Activated B cell treated with CpG ODN at 0.5 μM for 24 hours (primary cell): ENCODE measurements at regions not wholly inside any gene's neighbourhood (a gene's known extent, or its start where the extent isn't known, plus 50 kb on each side); places are given as distances from the start of the nearest gene placed in this dataset.

Experiments
- ATAC-seq: fragments of 200-7000 bp; cut with Tn5 transposase; one replicate; pipeline ENCODE4 v1.10.0; 2021; ENCODE audit warnings: low read depth, mild to moderate bottlenecking, moderate library complexity
- CTCF ChIA-PET: fragments of 350-600 bp; sonication (Branson Sonifier 250); formaldehyde crosslinking; loops from one replicate; lab custom pipeline; 2021; ENCODE audit warnings: antibody characterized with exemption; lab: Charles Lee
- POLR2A ChIA-PET: fragments of 350-600 bp; sonication (Branson Sonifier 250); formaldehyde crosslinking; loops from one replicate; lab custom pipeline; 2021; ENCODE audit warnings: antibody characterized with exemption; lab: Charles Lee
- DNase-seq: peaks from one replicate; pipeline ENCODE4 v3.0.0; 2022
- H3K27ac Mint-ChIP-seq: one replicate; pipeline ENCODE4 v1.8.0; 2020; ENCODE audit warnings: mixed read lengths
- H3K27me3 Mint-ChIP-seq: one replicate; pipeline ENCODE4 v1.8.0; 2021; ENCODE audit warnings: mixed read lengths
- H3K36me3 Mint-ChIP-seq: one replicate; pipeline ENCODE4 v1.8.0; 2021; ENCODE audit warnings: low read depth, mixed read lengths
- H3K4me1 Mint-ChIP-seq: one replicate; pipeline ENCODE4 v1.8.0; 2021; ENCODE audit warnings: mixed read lengths
- H3K4me3 Mint-ChIP-seq: one replicate; pipeline ENCODE4 v1.8.0; 2020; ENCODE audit warnings: mild to moderate bottlenecking, mixed read lengths
- H3K9me3 Mint-ChIP-seq: one replicate; pipeline ENCODE4 v1.8.0; 2020; ENCODE audit warnings: mixed read lengths
- intact Hi-C: fragments of 100-400 bp; cut with micrococcal nuclease; formaldehyde crosslinking; loops from one replicate; pipeline ENCODE4 v1.15.1; 2024
- TF ChIP-seq, protein P1 (sequence below): fragments of 200-600 bp; IDR thresholded peaks from one replicate; pipeline ENCODE4 v1.8.0; 2022; ENCODE audit warnings: antibody characterized with exemption, mild to moderate bottlenecking

DNA sequence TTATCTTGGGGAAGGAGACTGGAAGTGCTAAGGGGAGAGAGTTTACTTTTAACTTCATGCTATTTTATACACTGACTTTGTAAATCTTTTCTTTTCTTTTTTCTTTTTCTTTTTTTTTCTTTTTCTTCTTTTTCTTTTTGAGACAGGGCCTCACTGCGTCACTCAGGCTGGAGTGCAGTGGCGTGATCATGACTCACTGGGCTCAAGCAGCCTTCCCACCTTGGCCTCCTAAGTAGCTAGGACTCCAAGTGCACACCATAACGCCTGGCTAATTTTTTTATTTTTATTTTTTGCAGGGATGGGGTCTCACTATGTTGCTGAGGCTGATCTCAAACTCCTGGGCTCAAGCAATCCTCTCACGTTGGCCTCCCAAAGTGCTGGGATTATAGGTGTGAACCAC is 294.6 kb upstream of the PRICKLE1 start:
- ATAC-seq = no peak
- no peaks in the 10 kb centered on the region for H3K36me3 Mint-ChIP-seq
- H3K27ac Mint-ChIP-seq = no peak overlapping the region
- peaks cover 5% of the 10 kb centered on the region for H3K9me3 Mint-ChIP-seq
- DNase-seq = no peak
- intact Hi-C loops = no loop called here
- ChIA-PET CTCF (no interaction called here), POLR2A (no interaction called here)
- H3K4me1 Mint-ChIP-seq = no peaks in the 10 kb centered on the region
- no peaks in the 10 kb centered on the region for H3K27me3 Mint-ChIP-seq
- no peak overlapping the region for H3K4me3 Mint-ChIP-seq
- TF ChIP-seq, protein P1, sequence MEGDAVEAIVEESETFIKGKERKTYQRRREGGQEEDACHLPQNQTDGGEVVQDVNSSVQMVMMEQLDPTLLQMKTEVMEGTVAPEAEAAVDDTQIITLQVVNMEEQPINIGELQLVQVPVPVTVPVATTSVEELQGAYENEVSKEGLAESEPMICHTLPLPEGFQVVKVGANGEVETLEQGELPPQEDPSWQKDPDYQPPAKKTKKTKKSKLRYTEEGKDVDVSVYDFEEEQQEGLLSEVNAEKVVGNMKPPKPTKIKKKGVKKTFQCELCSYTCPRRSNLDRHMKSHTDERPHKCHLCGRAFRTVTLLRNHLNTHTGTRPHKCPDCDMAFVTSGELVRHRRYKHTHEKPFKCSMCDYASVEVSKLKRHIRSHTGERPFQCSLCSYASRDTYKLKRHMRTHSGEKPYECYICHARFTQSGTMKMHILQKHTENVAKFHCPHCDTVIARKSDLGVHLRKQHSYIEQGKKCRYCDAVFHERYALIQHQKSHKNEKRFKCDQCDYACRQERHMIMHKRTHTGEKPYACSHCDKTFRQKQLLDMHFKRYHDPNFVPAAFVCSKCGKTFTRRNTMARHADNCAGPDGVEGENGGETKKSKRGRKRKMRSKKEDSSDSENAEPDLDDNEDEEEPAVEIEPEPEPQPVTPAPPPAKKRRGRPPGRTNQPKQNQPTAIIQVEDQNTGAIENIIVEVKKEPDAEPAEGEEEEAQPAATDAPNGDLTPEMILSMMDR = no peak

DNA sequence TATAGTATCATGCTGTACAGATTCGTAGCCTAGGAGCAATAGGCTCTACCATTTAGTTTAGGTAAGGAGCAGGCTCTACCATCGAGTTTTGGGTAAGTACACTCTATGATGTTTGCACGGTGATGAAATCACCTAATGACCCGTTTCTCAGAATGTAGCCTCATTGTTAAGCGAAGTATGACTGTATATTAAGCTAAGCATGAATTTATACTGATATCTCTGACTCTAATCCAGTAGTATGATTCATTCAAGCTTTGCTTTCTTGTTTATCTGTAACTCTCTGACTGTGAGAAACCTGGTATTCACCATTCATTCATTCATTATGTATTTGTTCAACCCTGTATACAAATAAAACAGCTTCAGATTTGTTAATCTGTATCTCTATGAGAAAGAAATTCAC is 283.9 kb upstream of the PRICKLE1 start:
- Mint-ChIP-seq H3K27me3 (no peaks in the 10 kb centered on the region), H3K36me3 (no peaks in the 10 kb centered on the region), H3K4me3 (no peak overlapping the region), H3K9me3 (peaks cover 6% of the 10 kb centered on the region), H3K4me1 (no peaks in the 10 kb centered on the region), H3K27ac (no peak overlapping the region)
- DNase-seq = no peak
- intact Hi-C loops = no loop called here
- CTCF ChIA-PET = no interaction called here
- ATAC-seq = no peak
- POLR2A ChIA-PET = no interaction called here
- TF ChIP-seq, protein P1 = no peak

DNA sequence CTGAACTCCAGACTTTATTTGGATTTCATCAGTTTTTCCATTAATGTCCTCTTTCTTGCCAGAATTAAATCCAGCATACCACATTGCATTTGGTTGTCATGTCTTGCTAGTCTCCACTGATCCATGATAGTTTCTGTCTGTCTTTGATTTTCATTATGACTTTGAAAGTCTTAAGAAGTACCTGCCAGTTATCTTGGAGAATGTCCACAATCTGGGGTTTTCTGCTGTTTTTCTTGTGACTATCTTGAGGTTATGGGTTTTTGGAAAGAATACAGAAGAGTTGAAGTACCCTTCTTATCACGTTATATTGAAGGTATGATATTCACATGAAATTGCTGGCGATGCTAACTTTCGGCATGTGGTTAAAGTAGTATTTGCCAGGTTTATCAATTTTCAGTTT is 282.3 kb upstream of the PRICKLE1 start:
- POLR2A ChIA-PET = no interaction called here
- DNase-seq (no peak), ATAC-seq (no peak)
- CTCF ChIA-PET = no interaction called here
- intact Hi-C loops = no loop called here
- H3K4me3 Mint-ChIP-seq = no peak overlapping the region
- no peaks in the 10 kb centered on the region for H3K36me3 Mint-ChIP-seq
- H3K4me1 Mint-ChIP-seq = no peaks in the 10 kb centered on the region
- H3K27ac Mint-ChIP-seq = no peak overlapping the region
- TF ChIP-seq, protein P1 = no peak
- H3K27me3 Mint-ChIP-seq = no peaks in the 10 kb centered on the region
- H3K9me3 Mint-ChIP-seq = peaks cover 1% of the 10 kb centered on the region

DNA sequence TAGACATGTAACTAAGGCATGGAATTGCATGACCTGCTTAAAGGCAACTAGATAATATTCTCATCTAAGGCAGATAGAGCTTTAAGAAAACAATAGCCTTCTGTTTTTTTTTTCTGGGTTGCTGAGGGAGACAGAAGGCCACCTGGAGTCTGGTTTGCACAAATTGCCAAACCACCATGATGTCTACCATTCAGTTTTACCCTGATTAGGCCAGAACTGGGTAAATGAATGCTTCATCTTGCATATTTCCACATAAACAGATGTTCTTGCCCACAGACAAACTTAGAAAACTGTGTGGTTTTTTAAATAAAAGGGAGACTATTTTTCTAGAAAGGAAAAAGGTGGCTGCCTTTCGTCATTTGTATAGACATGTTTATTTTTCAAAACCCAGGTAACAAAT is 278.7 kb upstream of the PRICKLE1 start:
- Mint-ChIP-seq H3K27ac (no peak overlapping the region), H3K27me3 (no peaks in the 10 kb centered on the region), H3K4me3 (no peak overlapping the region), H3K4me1 (no peaks in the 10 kb centered on the region), H3K36me3 (no peaks in the 10 kb centered on the region), H3K9me3 (peaks cover 2% of the 10 kb centered on the region)
- ATAC-seq = no peak
- POLR2A ChIA-PET = no interaction called here
- CTCF ChIA-PET = no interaction called here
- no peak for DNase-seq
- intact Hi-C loops = no loop called here
- TF ChIP-seq, protein P1 = no peak

DNA sequence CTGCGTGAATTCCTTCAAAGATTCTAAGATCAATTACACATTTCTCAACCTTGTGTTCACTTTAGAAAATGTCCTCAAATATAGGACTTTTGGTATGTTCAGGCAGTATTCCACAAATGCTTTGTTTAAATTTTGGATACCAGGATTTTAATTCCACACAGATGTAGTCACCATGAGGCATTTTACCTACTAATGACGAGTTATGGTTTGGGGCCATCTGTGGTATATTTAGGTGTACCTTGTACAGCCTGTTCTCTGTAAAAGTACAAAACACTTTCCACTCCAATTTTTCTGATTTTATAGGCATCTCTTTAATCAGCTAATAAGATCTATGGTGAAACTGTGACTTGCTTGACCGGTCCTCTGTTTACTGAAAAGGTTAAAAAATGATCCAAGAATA is 275.7 kb upstream of the PRICKLE1 start:
- TF ChIP-seq, protein P1 = no peak
- H3K27ac Mint-ChIP-seq = no peak overlapping the region

More for the DNA sequence above, 275.7 kb upstream of the PRICKLE1 start:
- DNase-seq = no peak
- Mint-ChIP-seq H3K36me3 (no peaks in the 10 kb centered on the region), H3K9me3 (peaks cover 2% of the 10 kb centered on the region), H3K4me1 (no peaks in the 10 kb centered on the region), H3K4me3 (no peak overlapping the region), H3K27me3 (no peaks in the 10 kb centered on the region)
- no peak for ATAC-seq
- ChIA-PET POLR2A (no interaction called here), CTCF (no interaction called here)
- intact Hi-C loops = no loop called here
